ENCODE measurements at regions not wholly inside any gene's neighbourhood (a gene's known extent, or its start where the extent isn't known, plus 50 kb on each side); places are given as distances from the start of the nearest gene placed in this dataset.

DNA sequence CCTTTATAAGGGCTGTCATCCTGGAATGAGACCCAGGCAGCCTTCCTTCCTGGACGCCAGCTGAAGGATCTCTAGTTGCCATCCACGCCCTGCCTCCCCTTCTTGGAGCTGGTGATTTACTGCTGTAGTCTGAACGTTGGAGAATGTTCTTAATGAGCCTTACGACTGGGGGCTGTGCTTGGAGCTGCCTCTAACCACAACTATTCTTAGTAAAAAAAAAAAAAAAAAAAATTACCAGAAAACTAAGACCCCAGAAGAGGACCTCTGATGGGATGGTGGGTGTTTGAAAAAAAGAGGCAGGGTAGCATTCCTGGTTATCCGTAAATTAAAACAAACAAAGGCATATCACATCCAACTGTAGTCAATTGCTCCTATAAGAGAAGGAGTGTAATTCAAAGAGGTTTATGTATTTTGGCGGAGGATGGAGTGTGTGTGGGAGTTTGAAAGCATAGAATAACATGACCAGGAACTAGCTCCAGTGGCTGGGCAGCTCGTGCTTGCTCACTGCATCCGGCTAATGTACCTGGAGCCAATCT lies 105.4 kb downstream of the QPCT start:
- Histone ChIP-seq H3K27ac (ENCODE audit: low read length) (no peak overlapping the region), H3K36me3 (replicated peaks; ENCODE audit: low read depth, low read length) (no peaks in the 10 kb centered on the region), H3K9me3 (ENCODE audit: insufficient read depth, low read length) (no peaks in the 10 kb centered on the region), H3K27me3 (ENCODE audit: low read depth, low read length) (no peaks in the 10 kb centered on the region), H3K4me3 (ENCODE audit: low read length) (no peak overlapping the region), H3K4me2 (ENCODE audit: low read length) (no peak overlapping the region), H2AFZ (ENCODE audit: low read depth, low read length) (no peak overlapping the region), H4K20me1 (ENCODE audit: insufficient read depth, low read length) (no peaks in the 10 kb centered on the region), H3K4me1 (ENCODE audit: low read length) (no peaks in the 10 kb centered on the region), H3K79me2 (ENCODE audit: low read length) (no peaks in the 10 kb centered on the region), H3K9ac (ENCODE audit: low read length) (no peak overlapping the region)
- no peak for TF ChIP-seq EZH2phosphoT487 (IDR thresholded peaks at IDR 0.05; ENCODE audit: low read depth)
- TF ChIP-seq, protein P1, sequence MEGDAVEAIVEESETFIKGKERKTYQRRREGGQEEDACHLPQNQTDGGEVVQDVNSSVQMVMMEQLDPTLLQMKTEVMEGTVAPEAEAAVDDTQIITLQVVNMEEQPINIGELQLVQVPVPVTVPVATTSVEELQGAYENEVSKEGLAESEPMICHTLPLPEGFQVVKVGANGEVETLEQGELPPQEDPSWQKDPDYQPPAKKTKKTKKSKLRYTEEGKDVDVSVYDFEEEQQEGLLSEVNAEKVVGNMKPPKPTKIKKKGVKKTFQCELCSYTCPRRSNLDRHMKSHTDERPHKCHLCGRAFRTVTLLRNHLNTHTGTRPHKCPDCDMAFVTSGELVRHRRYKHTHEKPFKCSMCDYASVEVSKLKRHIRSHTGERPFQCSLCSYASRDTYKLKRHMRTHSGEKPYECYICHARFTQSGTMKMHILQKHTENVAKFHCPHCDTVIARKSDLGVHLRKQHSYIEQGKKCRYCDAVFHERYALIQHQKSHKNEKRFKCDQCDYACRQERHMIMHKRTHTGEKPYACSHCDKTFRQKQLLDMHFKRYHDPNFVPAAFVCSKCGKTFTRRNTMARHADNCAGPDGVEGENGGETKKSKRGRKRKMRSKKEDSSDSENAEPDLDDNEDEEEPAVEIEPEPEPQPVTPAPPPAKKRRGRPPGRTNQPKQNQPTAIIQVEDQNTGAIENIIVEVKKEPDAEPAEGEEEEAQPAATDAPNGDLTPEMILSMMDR (IDR thresholded peaks at IDR 0.05; ENCODE audit: low read depth, low read length), result no peak

- Histone ChIP-seq H3K4me3 (ENCODE audit: low read length) (no peak overlapping the region), H3K9me3 (ENCODE audit: insufficient read depth, low read length) (no peaks in the 10 kb centered on the region), H3K79me2 (ENCODE audit: low read length) (no peaks in the 10 kb centered on the region), H2AFZ (ENCODE audit: low read depth, low read length) (no peak overlapping the region), H3K4me2 (ENCODE audit: low read length) (no peak overlapping the region), H3K27ac (ENCODE audit: low read length) (no peak overlapping the region), H3K36me3 (replicated peaks; ENCODE audit: low read depth, low read length) (no peaks in the 10 kb centered on the region), H3K4me1 (ENCODE audit: low read length) (no peaks in the 10 kb centered on the region), H3K27me3 (ENCODE audit: low read depth, low read length) (no peaks in the 10 kb centered on the region), H3K9ac (ENCODE audit: low read length) (no peak overlapping the region), H4K20me1 (ENCODE audit: insufficient read depth, low read length) (no peaks in the 10 kb centered on the region)
- TF ChIP-seq EZH2phosphoT487 (IDR thresholded peaks at IDR 0.05; ENCODE audit: low read depth), result no peak
- TF ChIP-seq, protein P1 (IDR thresholded peaks at IDR 0.05; ENCODE audit: low read depth, low read length), result no peak
Measured at GRCh38 chr2:37453027-37453426, 108.6 kb downstream of the QPCT start.

- TF ChIP-seq EZH2phosphoT487 (IDR thresholded peaks at IDR 0.05; ENCODE audit: low read depth), result no peak
- TF ChIP-seq, protein P1 (IDR thresholded peaks at IDR 0.05; ENCODE audit: low read depth, low read length), result no peak
- Histone ChIP-seq H3K27ac (ENCODE audit: low read length) (no peak overlapping the region), H2AFZ (ENCODE audit: low read depth, low read length) (no peak overlapping the region)
Measured at GRCh38 chr2:37454851-37455762, 110.7 kb downstream of the QPCT start.

DNA sequence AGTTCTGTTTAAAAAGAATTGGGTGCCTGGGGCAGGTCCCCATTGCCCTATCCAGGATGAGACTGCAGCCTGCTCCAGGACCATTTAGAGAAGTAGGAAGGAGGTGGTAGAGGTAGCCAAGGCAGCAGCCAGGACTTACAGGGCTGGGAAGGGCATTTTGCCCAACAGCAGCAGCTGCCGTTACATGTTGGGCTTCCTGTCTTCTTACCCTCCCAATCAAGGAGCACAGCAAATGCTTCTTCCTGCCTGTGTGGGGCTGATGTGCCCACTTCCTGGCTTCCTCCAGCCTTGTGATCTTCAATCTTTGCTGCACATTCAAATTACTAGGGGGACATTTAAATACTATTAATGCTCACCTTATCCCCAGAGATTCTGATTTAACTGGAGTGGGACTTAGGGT lies 112.0 kb downstream of the QPCT start:
- Histone ChIP-seq H3K79me2 (ENCODE audit: low read length) (no peaks in the 10 kb centered on the region), H3K36me3 (replicated peaks; ENCODE audit: low read depth, low read length) (no peaks in the 10 kb centered on the region), H3K27ac (ENCODE audit: low read length) (no peak overlapping the region), H2AFZ (ENCODE audit: low read depth, low read length) (peak overlapping the region; percentile 67), H3K4me1 (ENCODE audit: low read length) (no peaks in the 10 kb centered on the region), H3K27me3 (ENCODE audit: low read depth, low read length) (no peaks in the 10 kb centered on the region), H3K9me3 (ENCODE audit: insufficient read depth, low read length) (no peaks in the 10 kb centered on the region), H4K20me1 (ENCODE audit: insufficient read depth, low read length) (no peaks in the 10 kb centered on the region), H3K4me3 (ENCODE audit: low read length) (no peak overlapping the region), H3K4me2 (ENCODE audit: low read length) (no peak overlapping the region), H3K9ac (ENCODE audit: low read length) (no peak overlapping the region)
- TF ChIP-seq EZH2phosphoT487 (IDR thresholded peaks at IDR 0.05; ENCODE audit: low read depth), result no peak
- TF ChIP-seq, protein P1 (IDR thresholded peaks at IDR 0.05; ENCODE audit: low read depth, low read length), result no peak

More at GRCh38 chr2:37454851-37455762, 110.7 kb downstream of the QPCT start:
- Histone ChIP-seq H3K9ac (ENCODE audit: low read length) (no peak overlapping the region), H3K9me3 (ENCODE audit: insufficient read depth, low read length) (no peaks in the 10 kb centered on the region), H3K36me3 (replicated peaks; ENCODE audit: low read depth, low read length) (no peaks in the 10 kb centered on the region), H3K4me3 (ENCODE audit: low read length) (no peak overlapping the region), H3K79me2 (ENCODE audit: low read length) (no peaks in the 10 kb centered on the region), H4K20me1 (ENCODE audit: insufficient read depth, low read length) (no peaks in the 10 kb centered on the region), H3K27me3 (ENCODE audit: low read depth, low read length) (no peaks in the 10 kb centered on the region), H3K4me1 (ENCODE audit: low read length) (no peaks in the 10 kb centered on the region), H3K4me2 (ENCODE audit: low read length) (no peak overlapping the region)

All from OCI-LY3 (cell line).